Esophagus muscularis mucosa (tissue), 3 donors: ENCODE measurements at regions not wholly inside any gene's neighbourhood (a gene's known extent, or its start where the extent isn't known, plus 50 kb on each side); places are given as distances from the start of the nearest gene placed in this dataset.

Experiments used
- CTCF ChIP-seq, 3 experiments: fragments of 200-600 bp in 2 of 3; fragments of 450-650 bp in 1 of 3; sonication (generic) in 2 of 3; IDR thresholded peaks; one replicate each; pipeline ENCODE4 v1.5.1; 2017 to 2019; ENCODE audit warnings: antibody characterized with exemption in 3 of 3, mild to moderate bottlenecking in 2 of 3, moderate library complexity in 1 of 3
- EP300 ChIP-seq: sonication (generic); formaldehyde crosslinking; IDR thresholded peaks from one replicate; pipeline ENCODE4 v1.6.1; 2017; ENCODE audit warnings: antibody characterized with exemption

GRCh38 chr2:171228826-171229225, 68.1 kb upstream of the TLK1 start:
- TF ChIP-seq EP300 (no peak), CTCF (IDR thresholded peaks at IDR 0.05) (no peak)
